HG02588 (cell line): ENCODE measurements at regions not wholly inside any gene's neighbourhood (a gene's known extent, or its start where the extent isn't known, plus 50 kb on each side); places are given as distances from the start of the nearest gene placed in this dataset.

ENCODE experiments used
- ATAC-seq: cut with Tn5 transposase; IDR thresholded peaks from one replicate; pipeline ENCODE4 v1.9.1; 2021; ENCODE audit warnings: mild to moderate bottlenecking, moderate library complexity; ENCODE audit not compliant: unreplicated experiment

- ATAC-seq, result no peak
Measured at GRCh38 chr2:13576406-13577036, 859.8 kb downstream of the TRIB2 start.

- no peak for ATAC-seq
Measured at GRCh38 chr2:13578547-13578946, 861.8 kb downstream of the TRIB2 start.

GRCh38 chr2:13581471-13581870 is 864.7 kb downstream of the TRIB2 start:
- ATAC-seq, result no peak

GRCh38 chr2:13583609-13584008 is 866.9 kb downstream of the TRIB2 start:
- ATAC-seq, result no peak

- ATAC-seq, result no peak
Measured at GRCh38 chr2:13584020-13584419, 867.3 kb downstream of the TRIB2 start.

GRCh38 chr2:13585732-13586131 is 869.0 kb downstream of the TRIB2 start:
- ATAC-seq, result no peak

- no peak for ATAC-seq
Measured at GRCh38 chr2:13596233-13596632, 879.5 kb downstream of the TRIB2 start.

- ATAC-seq, result no peak
Measured at GRCh38 chr2:13597176-13597575, 880.4 kb downstream of the TRIB2 start.

GRCh38 chr2:13601506-13601905 is 884.8 kb downstream of the TRIB2 start:
- ATAC-seq, result no peak

GRCh38 chr2:13604951-13605661 is 888.4 kb downstream of the TRIB2 start:
- no peak for ATAC-seq

GRCh38 chr2:13607139-13607538 is 890.4 kb downstream of the TRIB2 start:
- no peak for ATAC-seq

- ATAC-seq, result no peak
Measured at GRCh38 chr2:13611939-13612338, 895.2 kb downstream of the TRIB2 start.

- no peak for ATAC-seq
Measured at GRCh38 chr2:13616059-13616458, 899.3 kb downstream of the TRIB2 start.

GRCh38 chr2:13616616-13617015 is 899.9 kb downstream of the TRIB2 start:
- ATAC-seq, result no peak

- ATAC-seq, result no peak
Measured at GRCh38 chr2:13628122-13628521, 911.4 kb downstream of the TRIB2 start.

- ATAC-seq, result no peak
Measured at GRCh38 chr2:13638181-13638580, 921.4 kb downstream of the TRIB2 start.

GRCh38 chr2:13649918-13650317 is 933.2 kb downstream of the TRIB2 start:
- no peak for ATAC-seq

GRCh38 chr2:13650586-13651180 is 933.9 kb downstream of the TRIB2 start:
- no peak for ATAC-seq

GRCh38 chr2:13651684-13652131 is 935.0 kb downstream of the TRIB2 start:
- ATAC-seq, result peak; percentile 64

GRCh38 chr2:13652531-13653313 is 936.0 kb downstream of the TRIB2 start:
- ATAC-seq, result no peak

GRCh38 chr2:13654416-13654815 is 937.7 kb downstream of the TRIB2 start:
- no peak for ATAC-seq
